Activated CD8-positive, alpha-beta T cell treated with anti-CD3 and anti-CD28 coated beads for 36 hours (primary cell): ENCODE measurements at regions not wholly inside any gene's neighbourhood (a gene's known extent, or its start where the extent isn't known, plus 50 kb on each side); places are given as distances from the start of the nearest gene placed in this dataset.

Experiments
- ATAC-seq: fragments of 200-7000 bp; cut with Tn5 transposase; one replicate; pipeline ENCODE4 v1.10.0; 2021; ENCODE audit warnings: mild to moderate bottlenecking, moderate library complexity
- CTCF ChIA-PET: fragments of 350-600 bp; sonication (Branson Sonifier 250); formaldehyde crosslinking; loops from one replicate; lab custom pipeline; 2021; ENCODE audit warnings: antibody characterized with exemption; lab: Charles Lee
- POLR2A ChIA-PET: fragments of 350-600 bp; sonication (Branson Sonifier 250); formaldehyde crosslinking; loops from one replicate; lab custom pipeline; 2021; ENCODE audit warnings: antibody characterized with exemption; lab: Charles Lee
- DNase-seq: peaks from one replicate; pipeline ENCODE4 v3.0.0-alpha.2; 2020
- H3K27ac Mint-ChIP-seq: one replicate; pipeline ENCODE4 v1.8.0; 2021; ENCODE audit warnings: mild to moderate bottlenecking, mixed read lengths
- H3K27me3 Mint-ChIP-seq: one replicate; pipeline ENCODE4 v1.8.0; 2021; ENCODE audit warnings: mixed read lengths
- H3K36me3 Mint-ChIP-seq: one replicate; pipeline ENCODE4 v1.8.0; 2021; ENCODE audit warnings: low read depth, mixed read lengths
- H3K4me1 Mint-ChIP-seq: one replicate; pipeline ENCODE4 v1.8.0; 2021; ENCODE audit warnings: low read depth, mixed read lengths
- H3K4me3 Mint-ChIP-seq: one replicate; pipeline ENCODE4 v1.8.0; 2021; ENCODE audit warnings: mild to moderate bottlenecking, moderate library complexity, mixed read lengths
- H3K9me3 Mint-ChIP-seq: one replicate; pipeline ENCODE4 v1.8.0; 2021; ENCODE audit warnings: mixed read lengths
- intact Hi-C: fragments of 100-400 bp; cut with micrococcal nuclease; formaldehyde crosslinking; loops from one replicate; pipeline ENCODE4 v1.10.0; 2022
- TF ChIP-seq, protein P1 (sequence below): fragments of 200-600 bp; IDR thresholded peaks from one replicate; pipeline ENCODE4 v1.8.0; 2022; ENCODE audit warnings: antibody characterized with exemption, mild to moderate bottlenecking

DNA sequence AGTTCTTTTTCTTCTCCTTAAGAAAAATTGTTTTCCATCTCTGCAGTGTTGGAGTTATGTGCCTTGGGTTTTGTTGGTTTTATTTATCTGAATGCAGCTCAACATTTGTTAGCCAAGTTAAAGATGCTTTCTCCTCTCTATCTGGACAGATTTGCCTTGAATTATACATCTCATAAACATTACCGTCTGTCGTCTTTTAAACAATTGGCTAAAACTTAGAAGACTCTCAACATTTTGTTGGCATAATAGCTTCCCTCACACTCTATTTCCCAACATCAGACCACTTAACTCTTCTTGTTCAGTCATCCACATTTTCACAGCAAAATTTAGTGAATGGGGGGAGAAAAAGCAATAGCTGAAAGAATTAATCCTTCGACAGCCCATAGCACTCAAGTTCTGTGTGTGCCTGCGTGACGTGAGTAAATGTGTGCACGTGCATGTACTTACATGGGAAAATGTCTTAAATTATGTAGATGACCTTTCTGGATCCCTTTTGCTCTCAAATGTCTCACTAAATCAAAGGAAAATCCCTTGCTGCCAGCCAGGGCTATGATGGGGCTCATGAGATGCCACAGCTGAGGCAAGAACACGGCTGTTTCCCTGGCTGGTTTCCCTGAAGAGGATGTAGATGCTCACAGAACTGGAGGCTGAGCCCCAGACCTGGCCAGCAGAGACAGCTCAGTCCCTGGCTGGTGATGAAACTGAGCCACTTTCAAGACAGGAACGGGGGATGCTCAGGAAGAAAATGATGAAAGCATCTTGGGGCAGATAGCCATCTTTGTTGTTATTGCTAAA is 382.2 kb downstream of the FBXW7 start:
- TF ChIP-seq, protein P1, sequence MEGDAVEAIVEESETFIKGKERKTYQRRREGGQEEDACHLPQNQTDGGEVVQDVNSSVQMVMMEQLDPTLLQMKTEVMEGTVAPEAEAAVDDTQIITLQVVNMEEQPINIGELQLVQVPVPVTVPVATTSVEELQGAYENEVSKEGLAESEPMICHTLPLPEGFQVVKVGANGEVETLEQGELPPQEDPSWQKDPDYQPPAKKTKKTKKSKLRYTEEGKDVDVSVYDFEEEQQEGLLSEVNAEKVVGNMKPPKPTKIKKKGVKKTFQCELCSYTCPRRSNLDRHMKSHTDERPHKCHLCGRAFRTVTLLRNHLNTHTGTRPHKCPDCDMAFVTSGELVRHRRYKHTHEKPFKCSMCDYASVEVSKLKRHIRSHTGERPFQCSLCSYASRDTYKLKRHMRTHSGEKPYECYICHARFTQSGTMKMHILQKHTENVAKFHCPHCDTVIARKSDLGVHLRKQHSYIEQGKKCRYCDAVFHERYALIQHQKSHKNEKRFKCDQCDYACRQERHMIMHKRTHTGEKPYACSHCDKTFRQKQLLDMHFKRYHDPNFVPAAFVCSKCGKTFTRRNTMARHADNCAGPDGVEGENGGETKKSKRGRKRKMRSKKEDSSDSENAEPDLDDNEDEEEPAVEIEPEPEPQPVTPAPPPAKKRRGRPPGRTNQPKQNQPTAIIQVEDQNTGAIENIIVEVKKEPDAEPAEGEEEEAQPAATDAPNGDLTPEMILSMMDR = no peak
- intact Hi-C loops = no loop called here
- POLR2A ChIA-PET = interaction anchor here (0.7 kb wide), 1 partner anchor 338 kb away, joined by 4 read pairs; no protein-coding TSS in a partner anchor
- no peak for ATAC-seq
- Mint-ChIP-seq H3K36me3 (no peaks in the 10 kb centered on the region), H3K4me3 (no peak overlapping the region), H3K9me3 (no peaks in the 10 kb centered on the region), H3K27me3 (no peaks in the 10 kb centered on the region), H3K27ac (peak overlapping the region; percentile 27), H3K4me1 (peaks cover 19% of the 10 kb centered on the region)
- DNase-seq = no peak
- CTCF ChIA-PET = no interaction called here

DNA sequence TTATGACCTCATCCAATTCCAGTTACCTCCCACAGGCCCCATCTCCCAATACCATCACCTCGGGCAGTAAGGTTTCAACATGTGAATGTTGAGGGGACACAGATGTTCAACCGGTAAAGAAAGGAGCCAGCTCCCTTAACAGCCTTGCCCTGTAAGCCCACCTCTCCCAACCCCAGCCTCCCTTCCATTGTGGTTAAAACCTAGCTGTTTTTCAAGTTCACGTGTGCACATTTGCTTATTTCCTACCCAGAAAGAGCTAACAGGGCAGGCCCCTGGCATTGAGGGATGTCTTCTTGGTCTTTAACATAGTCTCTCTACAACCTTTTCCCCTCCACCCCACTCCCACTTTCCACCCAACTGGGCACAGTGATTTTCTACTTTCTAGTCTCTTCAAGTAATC is 385.7 kb downstream of the FBXW7 start:
- ChIA-PET CTCF (no interaction called here), POLR2A (interaction anchor here (0.5 kb wide), 1 partner anchor 135 kb away, joined by 3 read pairs; no protein-coding TSS in a partner anchor)
- intact Hi-C loops = no loop called here
- ATAC-seq (no peak), DNase-seq (no peak)
- TF ChIP-seq, protein P1 = no peak
- peaks cover 2% of the 10 kb centered on the region for H3K36me3 Mint-ChIP-seq
- no peak overlapping the region for H3K4me3 Mint-ChIP-seq
- H3K4me1 Mint-ChIP-seq = peaks cover 14% of the 10 kb centered on the region
- H3K27me3 Mint-ChIP-seq = no peaks in the 10 kb centered on the region
- H3K27ac Mint-ChIP-seq = no peak overlapping the region
- peaks cover 13% of the 10 kb centered on the region for H3K9me3 Mint-ChIP-seq

DNA sequence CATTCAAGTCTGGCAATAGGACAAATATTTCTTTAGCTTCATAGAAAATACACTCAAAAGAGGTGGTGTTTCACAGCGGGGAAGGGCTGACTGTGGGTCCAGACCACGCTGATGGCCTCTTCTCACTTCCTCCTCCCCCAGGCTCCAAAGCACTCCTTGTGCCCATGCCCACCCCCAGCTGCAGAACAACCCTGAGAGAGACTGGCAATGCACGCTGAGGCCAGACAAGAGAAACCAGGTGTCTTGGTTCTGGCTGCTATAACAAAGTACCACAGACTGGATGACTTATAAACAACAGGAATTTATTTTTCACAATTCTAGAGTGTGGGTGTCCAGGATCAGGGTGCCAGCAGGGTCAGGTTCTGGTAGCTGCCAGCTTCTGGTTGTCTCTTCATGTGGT is 386.1 kb downstream of the FBXW7 start:
- intact Hi-C loops = no loop called here
- Mint-ChIP-seq H3K27me3 (no peaks in the 10 kb centered on the region), H3K27ac (no peak overlapping the region), H3K4me1 (peaks cover 9% of the 10 kb centered on the region), H3K4me3 (no peak overlapping the region), H3K9me3 (peaks cover 15% of the 10 kb centered on the region), H3K36me3 (peaks cover 2% of the 10 kb centered on the region)
- ChIA-PET POLR2A (no interaction called here), CTCF (no interaction called here)
- DNase-seq (no peak), ATAC-seq (no peak)
- TF ChIP-seq, protein P1 = no peak

DNA sequence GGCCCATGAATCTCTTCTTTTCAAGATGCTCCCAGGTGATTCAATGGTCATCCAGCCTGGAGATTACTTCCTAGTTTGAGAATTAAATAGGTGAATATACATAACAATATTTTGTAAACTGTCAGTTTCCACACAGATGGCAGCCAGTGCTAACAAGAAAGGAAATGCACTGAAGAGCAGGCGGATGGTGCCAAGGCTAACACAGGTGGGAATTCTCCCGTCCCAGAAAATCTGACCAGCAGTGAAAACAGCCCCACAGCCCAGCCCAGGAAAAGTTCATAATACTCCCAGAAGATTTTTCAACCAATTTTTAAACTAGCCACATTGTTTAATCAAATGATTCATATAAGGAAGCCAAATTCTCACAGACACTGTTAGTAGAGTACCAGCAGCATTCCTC is 387.2 kb upstream of the GATB start:
- Mint-ChIP-seq H3K27me3 (no peaks in the 10 kb centered on the region), H3K4me1 (no peaks in the 10 kb centered on the region), H3K27ac (no peak overlapping the region), H3K9me3 (peaks cover 18% of the 10 kb centered on the region), H3K36me3 (peaks cover 2% of the 10 kb centered on the region), H3K4me3 (no peak overlapping the region)
- ChIA-PET POLR2A (no interaction called here), CTCF (no interaction called here)
- no peak for ATAC-seq
- intact Hi-C loops = no loop called here
- DNase-seq = no peak
- TF ChIP-seq, protein P1 = no peak

DNA sequence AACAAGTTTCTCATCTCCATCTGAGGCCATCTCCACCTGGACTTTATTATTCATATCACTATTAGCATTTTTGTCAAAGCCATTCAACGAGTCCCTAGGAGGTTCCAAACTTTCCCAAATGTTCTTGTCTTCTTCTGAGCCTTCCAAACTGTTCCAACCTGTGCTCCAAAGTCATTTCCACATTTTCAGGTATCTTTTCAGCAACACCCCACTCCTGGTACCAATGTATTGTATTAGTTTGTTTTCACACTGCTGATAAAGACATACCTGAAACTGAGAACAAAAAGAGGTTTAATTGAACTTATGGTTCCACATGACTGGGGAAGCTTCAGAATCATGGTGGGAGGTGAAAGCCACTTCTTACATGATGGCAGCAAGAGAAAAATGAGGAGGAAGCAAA is 385.4 kb upstream of the GATB start:
- DNase-seq (no peak), ATAC-seq (no peak)
- ChIA-PET CTCF (no interaction called here), POLR2A (no interaction called here)
- Mint-ChIP-seq H3K4me1 (no peaks in the 10 kb centered on the region), H3K36me3 (peaks cover 2% of the 10 kb centered on the region), H3K27ac (no peak overlapping the region), H3K9me3 (peaks cover 18% of the 10 kb centered on the region), H3K27me3 (no peaks in the 10 kb centered on the region), H3K4me3 (no peak overlapping the region)
- TF ChIP-seq, protein P1 = no peak
- intact Hi-C loops = no loop called here
